ENCODE measurements at regions not wholly inside any gene's neighbourhood (a gene's known extent, or its start where the extent isn't known, plus 50 kb on each side); places are given as distances from the start of the nearest gene placed in this dataset.

GRCh38 chr12:105783983-105784947, 354.5 kb downstream of the NUAK1 start:
- TF ChIP-seq EZH2 (IDR thresholded peaks at IDR 0.05; ENCODE audit: borderline replicate concordance, low read length) (no peak), CTCF (IDR thresholded peaks at IDR 0.05; ENCODE audit: low read length) (no peak)
- Histone ChIP-seq H3K4me1 (ENCODE audit: insufficient read depth, low read length, severe bottlenecking) (no peaks in the 10 kb centered on the region), H4K20me1 (ENCODE audit: insufficient read depth, low read length) (no peaks in the 10 kb centered on the region), H3K36me3 (ENCODE audit: insufficient read depth, low read length) (no peaks in the 10 kb centered on the region), H3K27ac (ENCODE audit: low read depth, low read length, poor library complexity, severe bottlenecking) (no peak overlapping the region), H3K79me2 (ENCODE audit: insufficient read depth, low read length) (no peaks in the 10 kb centered on the region), H3K9me3 (ENCODE audit: low read length) (no peaks in the 10 kb centered on the region), H3K4me3 (ENCODE audit: low read depth, low read length, poor library complexity, severe bottlenecking) (no peak overlapping the region), H3K9ac (ENCODE audit: low read length) (no peak overlapping the region), H3K4me2 (ENCODE audit: low read length) (no peak overlapping the region; the same call in 1 of the 2 replicates), H3K9me2 (ENCODE audit: low read depth, low read length) (no peaks in the 10 kb centered on the region), H2AFZ (ENCODE audit: low read length) (no peak overlapping the region), H3K27me3 (ENCODE audit: insufficient read depth, low read length) (no peaks in the 10 kb centered on the region), H3F3A (ENCODE audit: insufficient read depth, low read length) (no peaks in the 10 kb centered on the region)

- TF ChIP-seq CTCF (IDR thresholded peaks at IDR 0.05; ENCODE audit: low read length), result no peak
- TF ChIP-seq EZH2 (IDR thresholded peaks at IDR 0.05; ENCODE audit: borderline replicate concordance, low read length), result no peak
- Histone ChIP-seq H3K9ac (ENCODE audit: low read length) (no peak overlapping the region), H3K4me3 (ENCODE audit: low read depth, low read length, poor library complexity, severe bottlenecking) (no peak overlapping the region), H3K9me2 (ENCODE audit: low read depth, low read length) (no peaks in the 10 kb centered on the region), H4K20me1 (ENCODE audit: insufficient read depth, low read length) (no peaks in the 10 kb centered on the region), H2AFZ (ENCODE audit: low read length) (no peak overlapping the region), H3K4me2 (ENCODE audit: low read length) (no peak overlapping the region), H3K9me3 (ENCODE audit: low read length) (no peaks in the 10 kb centered on the region), H3K4me1 (ENCODE audit: insufficient read depth, low read length, severe bottlenecking) (no peaks in the 10 kb centered on the region), H3K79me2 (ENCODE audit: insufficient read depth, low read length) (no peaks in the 10 kb centered on the region), H3K27ac (ENCODE audit: low read depth, low read length, poor library complexity, severe bottlenecking) (no peak overlapping the region), H3K27me3 (ENCODE audit: insufficient read depth, low read length) (no peaks in the 10 kb centered on the region), H3F3A (ENCODE audit: insufficient read depth, low read length) (no peaks in the 10 kb centered on the region), H3K36me3 (ENCODE audit: insufficient read depth, low read length) (no peaks in the 10 kb centered on the region)
Measured at GRCh38 chr12:105793421-105793820, 345.3 kb downstream of the NUAK1 start.

- Histone ChIP-seq H3K36me3 (ENCODE audit: insufficient read depth, low read length) (no peaks in the 10 kb centered on the region), H3K27me3 (ENCODE audit: insufficient read depth, low read length) (no peaks in the 10 kb centered on the region), H4K20me1 (ENCODE audit: insufficient read depth, low read length) (no peaks in the 10 kb centered on the region), H3K79me2 (ENCODE audit: insufficient read depth, low read length) (no peaks in the 10 kb centered on the region), H3K4me1 (ENCODE audit: insufficient read depth, low read length, severe bottlenecking) (no peaks in the 10 kb centered on the region), H3K27ac (ENCODE audit: low read depth, low read length, poor library complexity, severe bottlenecking) (no peak overlapping the region), H3K9me2 (ENCODE audit: low read depth, low read length) (no peaks in the 10 kb centered on the region), H3K4me2 (ENCODE audit: low read length) (no peak overlapping the region), H3K9ac (ENCODE audit: low read length) (no peak overlapping the region), H3F3A (ENCODE audit: insufficient read depth, low read length) (no peaks in the 10 kb centered on the region), H3K9me3 (ENCODE audit: low read length) (no peaks in the 10 kb centered on the region), H2AFZ (ENCODE audit: low read length) (no peak overlapping the region), H3K4me3 (ENCODE audit: low read depth, low read length, poor library complexity, severe bottlenecking) (no peak overlapping the region)
- TF ChIP-seq CTCF (IDR thresholded peaks at IDR 0.05; ENCODE audit: low read length) (no peak), EZH2 (IDR thresholded peaks at IDR 0.05; ENCODE audit: borderline replicate concordance, low read length) (no peak)
Measured at GRCh38 chr12:105798256-105798845, 340.4 kb downstream of the NUAK1 start.

Data from OCI-LY1 (cell line).